AG09309 (cell line): ENCODE measurements at regions not wholly inside any gene's neighbourhood (a gene's known extent, or its start where the extent isn't known, plus 50 kb on each side); places are given as distances from the start of the nearest gene placed in this dataset.

ENCODE experiments used
- DNase-seq: peaks from one replicate; pipeline ENCODE4 v3.0.0-alpha.2; 2010; ENCODE audit warnings: low read depth
- H3K4me3 ChIP-seq: 2 replicates; pipeline ENCODE4 v1.5.1; 2011; ENCODE audit warnings: mild to moderate bottlenecking, low read depth, low read length, moderate library complexity; ENCODE audit not compliant: control insufficient read depth
- CTCF ChIP-seq: IDR thresholded peaks from 2 replicates; pipeline ENCODE4 v1.5.1; 2011; ENCODE audit warnings: mild to moderate bottlenecking, low read depth, low read length, inconsistent platforms; ENCODE audit not compliant: insufficient read depth, control insufficient read depth; ENCODE audit errors: missing control alignments

GRCh38 chr10:52869864-52870263, 97.3 kb upstream of the MBL2 start:
- no peak for TF ChIP-seq CTCF
- no peak overlapping the region for H3K4me3 ChIP-seq
- no peak for DNase-seq

GRCh38 chr10:52865213-52865612, 92.6 kb upstream of the MBL2 start:
- no peak overlapping the region for H3K4me3 ChIP-seq
- no peak for DNase-seq
- TF ChIP-seq CTCF = no peak

- no peak overlapping the region for H3K4me3 ChIP-seq
- DNase-seq = peak; percentile 91
- no peak for TF ChIP-seq CTCF
Measured at GRCh38 chr10:52864201-52865106, 91.9 kb upstream of the MBL2 start.

- DNase-seq = no peak
- TF ChIP-seq CTCF = no peak
- H3K4me3 ChIP-seq = no peak overlapping the region
Measured at GRCh38 chr10:52858722-52859121, 86.1 kb upstream of the MBL2 start.

GRCh38 chr10:52855546-52856325, 83.2 kb upstream of the MBL2 start:
- H3K4me3 ChIP-seq = no peak overlapping the region
- DNase-seq = no peak
- no peak for TF ChIP-seq CTCF

- no peak overlapping the region for H3K4me3 ChIP-seq
- no peak for DNase-seq
- no peak for TF ChIP-seq CTCF
Measured at GRCh38 chr10:52853704-52854103, 81.1 kb upstream of the MBL2 start.
